ENCODE measurements at regions not wholly inside any gene's neighbourhood (a gene's known extent, or its start where the extent isn't known, plus 50 kb on each side); places are given as distances from the start of the nearest gene placed in this dataset.

- TF ChIP-seq CTCF (IDR thresholded peaks at IDR 0.05; ENCODE audit: low read length) (no peak), EZH2 (optimal IDR thresholded peaks at IDR 0.05; ENCODE audit: low read depth, low read length) (no peak)
These were observed 80.0 kb downstream of the NDUFS5 start for GRCh38 chr1:39105841-39106765.

Measured in MM.1S (cell line).